Right ventricle myocardium inferior (tissue), 1 donor: ENCODE measurements at regions not wholly inside any gene's neighbourhood (a gene's known extent, or its start where the extent isn't known, plus 50 kb on each side); places are given as distances from the start of the nearest gene placed in this dataset.
"Not testable (repeated sequence)": the region's sequence is repeated elsewhere in the genome, so short reads cannot be mapped to it uniquely, and the experiment has no call there.

ENCODE experiments used
- ATAC-seq: fragments of 200-7000 bp; cut with Tn5 transposase; one replicate; pipeline ENCODE4 v1.9.1; 2020; ENCODE audit warnings: mild to moderate bottlenecking, moderate library complexity
- DNase-seq: peaks from one replicate; pipeline ENCODE4 v3.0.0; 2021; ENCODE audit errors: missing footprints
- intact Hi-C: fragments of 100-400 bp; cut with DNase I; formaldehyde crosslinking; loops from one replicate; pipeline ENCODE4 v1.11.0; 2022
- donor health status: DM: no; HTN: yes; CAD: no; lungs with severe emphysema.

DNA sequence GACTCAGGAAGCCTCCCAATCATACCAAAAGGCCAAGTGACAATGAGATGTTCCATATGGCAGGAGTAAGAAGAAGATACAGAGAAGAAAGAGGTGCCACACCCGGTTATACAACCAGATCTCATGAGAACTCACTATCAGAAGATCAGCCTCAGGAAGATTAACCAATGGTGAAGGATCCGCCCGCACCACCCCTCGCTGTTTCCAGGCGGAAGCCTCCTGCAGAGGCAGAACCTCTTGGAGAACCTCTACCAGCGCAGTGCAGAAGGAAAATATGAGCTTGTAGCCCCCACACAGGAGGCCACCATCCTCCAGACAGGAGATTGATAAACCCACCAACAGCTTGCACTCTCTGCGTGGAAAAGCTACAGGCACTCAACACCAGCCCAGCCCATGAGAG lies 245.1 kb downstream of the POTED start:
- ATAC-seq (no peak), DNase-seq (no peak)
- intact Hi-C loops, result no loop called here

DNA sequence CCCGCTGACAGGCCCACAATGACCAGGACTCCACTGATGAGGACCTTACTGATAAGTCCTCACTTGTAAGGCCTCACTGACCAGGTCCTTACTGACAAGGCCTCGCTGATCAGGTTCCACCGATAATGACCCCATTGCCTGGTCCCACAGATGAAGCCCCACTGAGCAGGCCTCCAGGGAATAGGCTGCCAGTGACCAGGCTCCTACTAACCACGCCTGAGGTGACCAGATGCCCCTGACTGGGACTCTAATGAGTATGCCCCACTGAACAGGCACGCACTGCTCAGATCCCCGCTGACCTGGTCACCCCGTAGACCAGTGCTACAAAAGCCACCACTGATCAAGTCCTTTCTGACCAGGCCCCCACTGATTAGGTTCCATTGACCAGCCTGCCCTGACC lies 241.2 kb downstream of the POTED start:
- ATAC-seq, intact Hi-C loops, DNase-seq: not testable (repeated sequence)

DNA sequence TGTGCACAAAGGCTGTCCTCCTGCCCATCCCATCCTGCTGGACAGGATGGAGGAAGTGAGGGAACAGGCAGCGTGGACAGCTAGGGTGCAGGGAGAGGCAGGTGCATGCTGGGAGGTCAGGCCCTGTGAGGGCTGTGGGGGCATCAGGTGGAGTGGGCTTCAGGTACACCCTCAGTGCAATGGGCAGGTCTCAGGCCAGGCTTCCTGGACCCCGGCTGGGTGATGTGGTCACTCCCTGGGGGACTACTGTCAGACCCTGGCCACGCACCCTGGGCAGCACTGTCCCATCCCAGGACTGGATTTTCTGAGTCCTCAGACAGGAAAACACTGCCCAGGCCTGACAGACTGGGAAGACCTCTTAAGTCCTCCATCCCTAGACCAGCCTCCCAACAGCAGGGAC lies 239.9 kb downstream of the POTED start:
- DNase-seq, ATAC-seq, intact Hi-C loops: not testable (repeated sequence)

DNA sequence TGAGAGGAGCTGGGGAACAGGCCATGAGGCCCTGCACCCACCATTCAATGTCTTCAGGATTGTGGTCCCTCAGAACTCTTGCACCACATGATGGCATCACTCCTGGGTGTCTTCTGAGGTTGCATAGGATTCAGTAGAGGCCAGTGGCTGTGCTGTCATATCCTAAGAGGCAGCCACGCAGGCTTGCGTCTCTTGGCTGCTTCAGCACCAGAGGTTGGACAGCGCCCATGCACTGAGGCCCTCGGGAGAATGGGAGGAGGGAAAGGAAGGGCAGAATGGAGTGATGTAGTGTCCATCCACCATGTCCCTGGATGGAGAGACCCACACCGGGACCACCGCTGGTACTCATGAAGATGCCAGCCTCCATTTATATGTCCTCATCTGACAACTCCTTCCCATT lies 237.1 kb downstream of the POTED start:
- DNase-seq, intact Hi-C loops, ATAC-seq: not testable (repeated sequence)

DNA sequence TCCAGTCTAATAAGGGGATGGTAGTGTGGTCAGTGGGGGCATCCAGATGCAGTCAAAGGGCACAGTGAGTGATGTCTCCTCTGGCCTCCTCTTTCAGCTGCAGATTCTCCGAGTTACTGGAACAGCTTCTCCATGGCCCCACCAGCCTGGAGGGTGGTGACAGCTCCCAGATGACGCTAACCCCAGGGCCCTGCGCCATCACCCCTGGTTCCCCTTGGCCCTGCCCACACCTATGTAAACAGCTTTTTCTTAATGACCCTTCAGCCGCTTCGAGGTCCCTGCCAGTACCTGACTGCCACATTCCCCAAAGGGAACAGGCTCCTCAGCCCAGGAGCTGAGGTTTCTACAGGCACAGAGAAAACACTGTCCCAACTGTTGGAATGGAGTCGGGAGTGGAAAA lies 235.0 kb downstream of the POTED start:
- intact Hi-C loops, ATAC-seq, DNase-seq: not testable (repeated sequence)

DNA sequence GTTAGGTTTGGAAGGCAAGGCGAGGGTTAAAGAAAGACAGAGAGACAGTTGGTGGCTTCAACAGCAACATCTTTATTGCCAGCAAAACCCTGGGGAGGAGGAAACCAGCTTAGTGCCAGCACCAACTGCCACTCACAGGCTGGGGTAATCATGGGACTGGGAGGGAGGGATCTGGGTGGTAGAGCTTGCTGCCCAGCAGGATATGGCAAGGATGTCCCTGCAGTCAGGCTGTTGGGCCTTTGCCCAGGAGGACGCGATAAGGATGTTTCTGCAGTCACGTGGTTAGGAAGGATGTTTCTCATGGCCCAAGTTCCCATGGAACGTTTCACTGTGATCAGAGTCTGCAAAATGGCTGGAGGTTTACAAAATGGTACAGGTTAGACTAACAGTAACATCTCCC lies 233.5 kb downstream of the POTED start:
- ATAC-seq, DNase-seq, intact Hi-C loops: not testable (repeated sequence)

DNA sequence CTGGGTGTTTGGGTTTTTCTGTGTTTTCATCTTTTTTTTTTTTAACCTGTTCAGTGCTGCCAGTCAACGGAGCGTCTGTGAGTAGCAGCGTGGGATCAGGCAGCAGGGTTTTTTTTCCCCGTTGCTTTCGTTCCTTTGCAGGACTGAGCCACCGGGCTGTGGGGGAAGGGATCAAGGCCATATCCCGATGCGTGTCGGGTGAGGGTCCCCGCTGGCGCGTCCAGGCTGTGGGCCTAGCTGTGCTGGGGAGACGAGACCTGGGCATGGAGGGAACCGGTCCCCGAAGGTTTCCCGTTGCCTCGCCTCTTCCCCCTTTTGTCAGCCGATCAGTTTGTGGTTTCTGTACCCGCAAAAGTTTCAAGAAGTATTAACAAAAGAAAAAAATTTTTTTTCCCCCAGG lies 218.1 kb downstream of the POTED start:
- ATAC-seq, intact Hi-C loops, DNase-seq: not testable (repeated sequence)

DNA sequence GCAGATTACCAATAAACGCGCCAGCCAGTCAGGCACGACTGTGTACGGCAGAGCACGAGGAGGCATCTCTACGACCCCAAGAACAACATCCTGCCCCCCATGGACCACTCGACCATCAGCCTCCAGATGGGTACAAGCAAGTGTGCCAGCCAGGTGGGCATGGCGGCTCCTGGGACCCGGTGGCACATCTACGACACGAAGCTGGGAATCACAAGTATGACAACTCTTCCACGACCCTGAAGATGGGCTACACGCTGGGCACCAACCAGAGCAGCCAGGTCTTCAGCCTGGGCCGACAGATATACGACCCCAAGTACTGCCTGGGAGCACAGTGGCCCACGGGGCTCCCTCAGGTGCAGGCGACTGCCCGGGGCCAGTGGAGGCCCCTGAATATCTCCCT lies 217.6 kb downstream of the POTED start:
- intact Hi-C loops, result no loop called here
- ATAC-seq (no peak), DNase-seq (no peak)

DNA sequence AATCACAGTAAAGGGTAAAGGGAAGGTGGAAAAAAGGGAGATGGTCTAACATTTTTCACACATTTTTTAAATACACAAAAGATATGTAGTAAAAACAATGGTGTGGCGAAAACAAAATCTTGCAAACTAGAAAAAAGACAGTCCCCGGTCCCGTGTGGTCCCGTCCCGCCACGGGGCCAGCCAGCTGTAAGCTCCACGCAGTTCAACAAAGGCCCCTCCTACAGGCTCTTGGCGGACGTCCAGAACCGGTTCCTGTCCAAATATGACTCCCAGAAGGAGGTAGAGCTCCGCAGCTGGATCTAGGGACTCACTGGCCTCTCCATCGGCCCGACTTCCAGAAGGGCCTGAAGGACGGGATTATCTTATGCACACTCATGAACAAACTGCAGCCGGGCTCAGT lies 216.9 kb downstream of the POTED start:
- intact Hi-C loops, ATAC-seq, DNase-seq: not testable (repeated sequence)

DNA sequence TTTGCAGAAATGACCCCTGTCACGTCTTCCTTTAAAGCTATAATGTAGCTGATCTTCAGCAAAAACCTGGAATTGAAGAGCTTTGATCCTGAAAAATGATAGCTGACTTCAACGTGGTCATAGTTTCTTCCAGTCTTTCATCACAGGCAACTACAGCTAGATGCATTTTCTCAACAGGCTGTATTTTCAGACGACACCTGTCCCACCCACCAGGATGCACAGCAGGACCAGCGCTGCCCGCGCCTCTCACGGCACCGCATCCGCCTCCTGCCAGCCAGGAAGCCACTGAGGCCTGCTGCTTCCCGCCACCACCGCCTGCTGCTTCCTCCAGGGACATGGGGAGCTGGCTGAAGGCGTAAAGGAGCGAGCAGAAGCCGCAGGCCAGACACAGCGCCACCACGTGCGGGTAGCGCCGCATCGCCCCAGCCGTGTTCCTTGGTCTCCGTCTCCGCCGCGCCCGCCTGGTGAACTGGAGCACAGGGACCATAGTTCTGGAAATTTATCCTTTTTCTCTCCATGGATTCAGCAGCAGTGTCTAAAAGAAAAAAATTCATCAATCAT lies 215.7 kb downstream of the POTED start:
- DNase-seq, intact Hi-C loops, ATAC-seq: not testable (repeated sequence)

DNA sequence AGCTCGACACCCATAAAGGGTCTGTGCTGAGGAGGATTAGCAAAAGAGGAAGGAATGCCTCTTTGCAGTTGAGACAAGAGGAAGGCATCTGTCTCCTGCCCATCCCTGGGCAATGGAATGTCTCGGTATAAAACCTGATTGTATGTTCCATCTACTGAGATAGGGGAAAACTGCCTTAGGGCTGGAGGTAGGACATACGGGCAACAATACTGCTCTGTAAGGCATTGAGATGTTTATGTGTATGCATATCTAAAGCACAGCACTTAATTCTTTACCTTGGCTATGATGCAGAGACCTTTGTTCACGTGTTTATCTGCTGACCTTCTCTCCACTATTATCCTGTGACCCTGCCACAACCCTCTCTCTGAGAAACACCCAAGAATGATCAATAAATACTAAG lies 210.7 kb downstream of the POTED start:
- intact Hi-C loops, DNase-seq, ATAC-seq: not testable (repeated sequence)

DNA sequence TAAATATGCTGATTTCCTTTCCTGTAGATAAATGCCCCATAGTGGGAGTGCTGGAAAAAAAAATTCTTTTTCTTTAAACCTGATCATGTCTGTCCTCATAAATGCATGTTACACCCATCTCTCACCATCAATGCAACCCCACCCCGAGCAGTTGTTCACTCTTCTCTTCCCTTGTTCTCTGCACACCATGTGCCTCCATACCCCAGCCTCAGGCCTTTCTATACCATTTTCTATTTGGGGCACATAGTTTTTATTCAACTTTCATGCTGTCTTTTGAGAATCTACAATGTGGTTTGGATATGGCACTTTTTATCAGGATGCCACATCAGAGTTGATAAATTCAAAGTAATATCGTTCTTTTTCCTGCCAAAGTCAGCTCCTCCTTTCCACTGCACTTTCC lies 202.6 kb downstream of the POTED start:
- ATAC-seq, DNase-seq, intact Hi-C loops: not testable (repeated sequence)

DNA sequence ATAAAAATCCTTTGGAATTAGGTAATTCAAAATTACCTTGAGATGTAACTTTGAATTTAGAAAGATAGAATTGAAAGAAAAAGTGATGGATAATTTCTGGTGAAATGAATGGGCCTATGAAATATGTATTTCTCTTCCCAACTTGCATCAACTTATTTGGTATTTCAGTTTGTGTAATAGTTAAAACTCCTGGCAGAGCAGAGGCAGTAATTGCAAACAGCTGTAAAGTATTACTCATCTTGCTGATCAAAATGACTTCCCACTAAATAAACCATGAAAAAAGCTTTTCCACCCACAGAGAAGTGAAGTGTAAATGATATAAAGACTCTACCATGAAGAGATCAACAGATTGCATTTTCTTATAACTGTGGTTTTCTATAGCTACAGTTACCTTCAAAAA lies 201.0 kb downstream of the POTED start:
- ATAC-seq, intact Hi-C loops, DNase-seq: not testable (repeated sequence)

DNA sequence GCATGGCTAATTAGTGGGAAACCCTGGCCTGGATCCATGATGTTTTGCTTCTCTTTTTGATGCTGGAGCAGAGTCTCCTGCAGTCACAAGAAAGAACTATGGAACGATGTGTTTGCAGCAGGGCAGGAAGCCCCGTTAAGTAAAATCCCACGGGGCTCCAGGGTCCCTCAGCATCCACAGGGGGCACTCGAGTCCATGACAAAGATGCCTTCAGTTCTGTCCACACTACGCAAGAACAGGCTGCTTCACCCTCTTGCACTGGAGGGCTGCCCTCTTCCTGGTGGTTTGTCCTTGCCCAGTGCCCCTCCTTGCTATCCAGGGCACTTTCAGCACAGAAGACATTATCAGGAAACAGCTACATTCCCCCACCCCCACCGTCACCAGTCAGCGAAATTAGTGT lies 196.9 kb downstream of the POTED start:
- intact Hi-C loops, DNase-seq, ATAC-seq: not testable (repeated sequence)

DNA sequence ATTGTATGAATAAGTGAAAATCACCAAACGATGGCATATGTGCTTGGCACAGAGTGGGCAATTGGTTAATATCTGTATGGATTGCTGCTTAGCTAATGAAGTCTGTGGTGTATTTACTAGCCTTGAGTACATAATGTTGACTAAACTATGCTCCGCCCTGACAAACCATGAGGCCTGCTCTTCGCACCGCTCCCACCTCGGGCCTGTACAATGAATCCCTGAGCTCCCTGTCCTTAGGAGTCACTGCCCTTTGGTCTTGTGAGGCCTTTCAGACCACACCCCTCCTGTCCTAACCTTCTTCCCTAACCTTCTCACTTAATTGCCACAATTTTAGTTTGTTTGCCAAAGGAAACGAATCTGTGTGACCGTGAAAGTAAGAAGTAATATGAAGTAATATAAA lies 193.2 kb downstream of the POTED start:
- not testable (repeated sequence) for DNase-seq, ATAC-seq

More for the DNA sequence above, 193.2 kb downstream of the POTED start:
- intact Hi-C loops, result not testable (repeated sequence)
